WTC11 (cell line): ENCODE measurements at regions not wholly inside any gene's neighbourhood (a gene's known extent, or its start where the extent isn't known, plus 50 kb on each side); places are given as distances from the start of the nearest gene placed in this dataset.

ENCODE experiments used
- ATAC-seq: fragments of 200-7000 bp; cut with Tn5 transposase; 2 replicates; pipeline ENCODE4 v1.10.0; 2021; ENCODE audit warnings: mild to moderate bottlenecking, moderate library complexity
- CTCF ChIA-PET: fragments of 300-600 bp; sonication (Branson Sonifier 250); formaldehyde crosslinking; loops from one replicate; lab custom pipeline; 2021; ENCODE audit warnings: antibody characterized with exemption; lab: Charles Lee
- POLR2A ChIA-PET: fragments of 350-600 bp; sonication (Branson Sonifier 250); formaldehyde crosslinking; loops from one replicate; lab custom pipeline; 2021; ENCODE audit warnings: antibody characterized with exemption; lab: Charles Lee
- DNase-seq: peaks from one replicate; pipeline ENCODE4 v3.0.0; 2021; ENCODE audit warnings: low spot score
- H3K27ac Mint-ChIP-seq: 2 replicates; pipeline ENCODE4 v1.8.0; 2021; ENCODE audit warnings: mixed read lengths
- H3K27me3 Mint-ChIP-seq: 2 replicates; pipeline ENCODE4 v1.8.0; 2021; ENCODE audit warnings: low read depth, mild to moderate bottlenecking, moderate library complexity, mixed read lengths
- H3K36me3 Mint-ChIP-seq: 2 replicates; pipeline ENCODE4 v1.8.0; 2021; ENCODE audit warnings: mixed read lengths
- H3K4me1 Mint-ChIP-seq: 2 replicates; pipeline ENCODE4 v1.8.0; 2022; ENCODE audit warnings: mixed read lengths
- H3K4me3 Mint-ChIP-seq: 2 replicates; pipeline ENCODE4 v1.8.0; 2021; ENCODE audit warnings: mild to moderate bottlenecking, moderate library complexity, mixed read lengths
- H3K9me3 Mint-ChIP-seq: 2 replicates; pipeline ENCODE4 v1.8.0; 2021; ENCODE audit warnings: mixed read lengths
- ARID4B ChIP-seq: sonication (generic); formaldehyde crosslinking; IDR thresholded peaks from 2 replicates; pipeline ENCODE4 v1.8.0; 2023; ENCODE audit warnings: missing genetic modification reagents, mild to moderate bottlenecking, borderline replicate concordance
- ATF1 ChIP-seq: sonication (generic); formaldehyde crosslinking; IDR thresholded peaks from 2 replicates; pipeline ENCODE4 v1.8.1; 2023; ENCODE audit warnings: mild to moderate bottlenecking, moderate library complexity, missing genetic modification reagents
- CBFB ChIP-seq: sonication (generic); formaldehyde crosslinking; IDR thresholded peaks from 2 replicates; pipeline ENCODE4 v1.8.1; 2022; ENCODE audit warnings: mild to moderate bottlenecking, low read depth, missing genetic modification reagents
- CDX4 ChIP-seq: fragments of 250-450 bp; sonication (Bioruptor Pico); IDR thresholded peaks from 2 replicates; pipeline ENCODE4 v1.9.0; 2021; ENCODE audit warnings: moderate library complexity, mild to moderate bottlenecking, inconsistent platforms, borderline replicate concordance
- CREB1 ChIP-seq: sonication (generic); formaldehyde crosslinking; IDR thresholded peaks from 2 replicates; pipeline ENCODE4 v1.8.0; 2023; ENCODE audit warnings: mild to moderate bottlenecking, missing genetic modification reagents
- ELF4 ChIP-seq: sonication (generic); formaldehyde crosslinking; IDR thresholded peaks from 2 replicates; pipeline ENCODE4 v1.8.1; 2022; ENCODE audit warnings: low read depth, mild to moderate bottlenecking, moderate library complexity, missing genetic modification reagents
- GTF2I ChIP-seq: fragments of 250-450 bp; sonication (Bioruptor Pico); conservative IDR thresholded peaks from 2 replicates; pipeline ENCODE4 v1.4.0; 2021; ENCODE audit warnings: mild to moderate bottlenecking
- IRF1 ChIP-seq: sonication (generic); formaldehyde crosslinking; IDR thresholded peaks from 2 replicates; pipeline ENCODE4 v1.8.0; 2023; ENCODE audit warnings: missing genetic modification reagents
- OVOL2 ChIP-seq: fragments of 250-450 bp; sonication (Bioruptor Pico); IDR thresholded peaks from 2 replicates; pipeline ENCODE4 v1.9.0; 2021; ENCODE audit warnings: mild to moderate bottlenecking, borderline replicate concordance
- PREB ChIP-seq: sonication (generic); formaldehyde crosslinking; IDR thresholded peaks from 2 replicates; pipeline ENCODE4 v1.8.1; 2022; ENCODE audit warnings: mild to moderate bottlenecking, missing genetic modification reagents, moderate library complexity, borderline replicate concordance
- TEAD1 ChIP-seq: sonication (generic); formaldehyde crosslinking; IDR thresholded peaks from 2 replicates; pipeline ENCODE4 v1.8.0; 2022; ENCODE audit warnings: mild to moderate bottlenecking, missing genetic modification reagents
- USF1 ChIP-seq: sonication (generic); formaldehyde crosslinking; IDR thresholded peaks from 2 replicates; pipeline ENCODE4 v1.8.0; 2022; ENCODE audit warnings: mild to moderate bottlenecking, missing genetic modification reagents
- ZBTB43 ChIP-seq: sonication (generic); formaldehyde crosslinking; IDR thresholded peaks from 2 replicates; pipeline ENCODE4 v1.8.1; 2023; ENCODE audit warnings: mild to moderate bottlenecking, missing genetic modification reagents
- ZNF396 ChIP-seq: fragments of 250-450 bp; sonication (Bioruptor Pico); IDR thresholded peaks from 2 replicates; pipeline ENCODE4 v1.8.0; 2021; ENCODE audit warnings: mild to moderate bottlenecking, moderate library complexity, borderline replicate concordance
- ZNF423 ChIP-seq: fragments of 250-450 bp; sonication (Bioruptor Pico); IDR thresholded peaks from 2 replicates; pipeline ENCODE4 v2.1.2; 2022; ENCODE audit warnings: mild to moderate bottlenecking, moderate library complexity
- ZNF532 ChIP-seq: fragments of 250-450 bp; sonication (Bioruptor Pico); IDR thresholded peaks from 2 replicates; pipeline ENCODE4 v1.9.0; 2021; ENCODE audit warnings: mild to moderate bottlenecking, borderline replicate concordance
- ZSCAN18 ChIP-seq: fragments of 250-450 bp; sonication (Bioruptor Pico); IDR thresholded peaks from 2 replicates; pipeline ENCODE4 v2.1.2; 2022; ENCODE audit warnings: mild to moderate bottlenecking, moderate library complexity

- ATAC-seq (peak; percentile 61), DNase-seq (peak; percentile 21)
- H3K27me3 Mint-ChIP-seq = peaks cover 33% of the 10 kb centered on the region
- H3K36me3 Mint-ChIP-seq = no peaks in the 10 kb centered on the region
- no peak overlapping the region for H3K27ac Mint-ChIP-seq
- POLR2A ChIA-PET = no interaction called here
- TF ChIP-seq OVOL2 (CRISPR knock-in tag) = no peak
- TF ChIP-seq ZNF423 (CRISPR knock-in tag) = 0 out of 2 replicates have a peak, but pooled peaks have one; percentile 21
- TF ChIP-seq ZNF532 = 0 out of 2 replicates have a peak, but pooled peaks have one; percentile 40
- no peak for TF ChIP-seq CREB1 (CRISPR knock-in tag)
- TF ChIP-seq TEAD1 (CRISPR knock-in tag) = no peak
- peak; percentile 88; the same call in 1 of the 2 replicates for TF ChIP-seq ZNF396 (CRISPR knock-in tag)
- peak; percentile 93 for TF ChIP-seq ZSCAN18
- H3K4me3 Mint-ChIP-seq = no peak overlapping the region
- no peaks in the 10 kb centered on the region for H3K9me3 Mint-ChIP-seq
- CTCF ChIA-PET = no interaction called here
- H3K4me1 Mint-ChIP-seq = peaks cover 16% of the 10 kb centered on the region
These were observed 155.2 kb upstream of the EOMES start for GRCh38 chr3:27877061-27878013.

- peaks cover 16% of the 10 kb centered on the region for H3K4me1 Mint-ChIP-seq
- H3K4me3 Mint-ChIP-seq = no peak overlapping the region
- H3K27ac Mint-ChIP-seq = no peak overlapping the region
- POLR2A ChIA-PET = no interaction called here
- no peaks in the 10 kb centered on the region for H3K36me3 Mint-ChIP-seq
- no peak for ATAC-seq
- no peaks in the 10 kb centered on the region for H3K9me3 Mint-ChIP-seq
- peaks cover 36% of the 10 kb centered on the region for H3K27me3 Mint-ChIP-seq
- CTCF ChIA-PET = no interaction called here
- DNase-seq = no peak
- TF ChIP-seq CBFB (CRISPR knock-in tag) (no peak), USF1 (CRISPR knock-in tag) (no peak), IRF1 (CRISPR knock-in tag) (no peak), PREB (no peak), ELF4 (CRISPR knock-in tag) (no peak), ARID4B (no peak), CDX4 (CRISPR knock-in tag) (no peak), ZBTB43 (CRISPR knock-in tag) (no peak), ATF1 (CRISPR knock-in tag) (no peak), GTF2I (CRISPR knock-in tag) (no peak)
These were observed 155.9 kb upstream of the EOMES start for GRCh38 chr3:27878014-27878383.
